ENCODE measurements at regions not wholly inside any gene's neighbourhood (a gene's known extent, or its start where the extent isn't known, plus 50 kb on each side); places are given as distances from the start of the nearest gene placed in this dataset.

DNA sequence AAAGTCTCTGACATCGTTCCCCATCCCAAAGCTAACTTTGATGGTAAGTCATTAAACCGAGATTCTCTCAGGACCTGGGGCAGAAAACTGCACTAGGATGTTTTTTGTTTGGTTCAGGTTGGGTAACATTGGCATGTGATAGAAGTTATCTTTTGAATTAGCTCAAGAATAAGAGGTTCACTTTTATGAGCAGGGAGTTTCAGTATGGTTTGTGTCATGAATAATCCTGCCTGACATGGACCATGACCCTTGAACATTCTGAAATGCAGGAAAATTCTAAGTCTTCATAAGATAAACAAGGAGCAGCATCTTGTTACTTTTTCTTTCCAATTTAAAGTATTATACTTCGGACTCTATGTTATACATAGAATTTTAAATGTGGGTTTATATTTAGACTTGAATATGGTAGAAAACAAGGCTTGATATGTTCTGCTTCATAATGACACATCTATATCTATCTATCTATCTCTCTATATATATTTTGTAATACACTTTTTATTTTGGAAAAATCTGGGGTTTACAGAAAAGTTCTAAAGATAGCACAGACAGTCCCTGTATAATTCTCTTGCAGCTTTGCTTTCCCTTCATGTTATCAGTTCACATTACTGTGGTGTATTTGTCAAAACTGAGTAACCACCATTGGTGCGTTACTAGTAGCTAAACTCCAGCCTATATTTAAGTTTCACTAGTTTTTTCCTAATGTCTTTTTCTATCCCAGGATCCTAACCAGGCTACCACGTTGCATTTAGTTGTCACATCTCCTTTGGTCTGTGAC is 102.7 kb upstream of the TAF11L2 start:
- Histone ChIP-seq H3K36me3 (ENCODE audit: control insufficient read depth, insufficient read depth, low read length) (no peaks in the 10 kb centered on the region), H3K27ac (ENCODE audit: low read length) (no peak overlapping the region), H3K9me3 (ENCODE audit: control insufficient read depth, insufficient read depth, low read depth, low read length) (no peaks in the 10 kb centered on the region), H3K4me3 (ENCODE audit: low read depth in 2 of 2, low read length in 2 of 2) (no peak overlapping the region), H3K27me3 (ENCODE audit: control insufficient read depth, insufficient read depth, low read length) (no peaks in the 10 kb centered on the region), H3K4me1 (ENCODE audit: control insufficient read depth, insufficient read depth, low read length) (no peaks in the 10 kb centered on the region)
- DNase-seq (ENCODE audit: low read depth, low spot score) (no peak), ATAC-seq (no peak)
- CTCF ChIA-PET = no interaction called here
- POLR2A ChIA-PET = interaction anchor here (1.2 kb wide), 1 partner anchor 18 kb away, joined by 3 read pairs; no protein-coding TSS in a partner anchor
- TF ChIP-seq CTCF (IDR thresholded peaks at IDR 0.05) (no peak), POLR2AphosphoS5 (IDR thresholded peaks at IDR 0.05; ENCODE audit: low read depth, low read length) (no peak), TCF7L2 (IDR thresholded peaks at IDR 0.05; ENCODE audit: low read depth, low read length) (no peak), SIN3A (IDR thresholded peaks at IDR 0.05; ENCODE audit: borderline replicate concordance, insufficient read depth, low read depth, low read length) (no peak)
- TF ChIP-seq, protein P1, sequence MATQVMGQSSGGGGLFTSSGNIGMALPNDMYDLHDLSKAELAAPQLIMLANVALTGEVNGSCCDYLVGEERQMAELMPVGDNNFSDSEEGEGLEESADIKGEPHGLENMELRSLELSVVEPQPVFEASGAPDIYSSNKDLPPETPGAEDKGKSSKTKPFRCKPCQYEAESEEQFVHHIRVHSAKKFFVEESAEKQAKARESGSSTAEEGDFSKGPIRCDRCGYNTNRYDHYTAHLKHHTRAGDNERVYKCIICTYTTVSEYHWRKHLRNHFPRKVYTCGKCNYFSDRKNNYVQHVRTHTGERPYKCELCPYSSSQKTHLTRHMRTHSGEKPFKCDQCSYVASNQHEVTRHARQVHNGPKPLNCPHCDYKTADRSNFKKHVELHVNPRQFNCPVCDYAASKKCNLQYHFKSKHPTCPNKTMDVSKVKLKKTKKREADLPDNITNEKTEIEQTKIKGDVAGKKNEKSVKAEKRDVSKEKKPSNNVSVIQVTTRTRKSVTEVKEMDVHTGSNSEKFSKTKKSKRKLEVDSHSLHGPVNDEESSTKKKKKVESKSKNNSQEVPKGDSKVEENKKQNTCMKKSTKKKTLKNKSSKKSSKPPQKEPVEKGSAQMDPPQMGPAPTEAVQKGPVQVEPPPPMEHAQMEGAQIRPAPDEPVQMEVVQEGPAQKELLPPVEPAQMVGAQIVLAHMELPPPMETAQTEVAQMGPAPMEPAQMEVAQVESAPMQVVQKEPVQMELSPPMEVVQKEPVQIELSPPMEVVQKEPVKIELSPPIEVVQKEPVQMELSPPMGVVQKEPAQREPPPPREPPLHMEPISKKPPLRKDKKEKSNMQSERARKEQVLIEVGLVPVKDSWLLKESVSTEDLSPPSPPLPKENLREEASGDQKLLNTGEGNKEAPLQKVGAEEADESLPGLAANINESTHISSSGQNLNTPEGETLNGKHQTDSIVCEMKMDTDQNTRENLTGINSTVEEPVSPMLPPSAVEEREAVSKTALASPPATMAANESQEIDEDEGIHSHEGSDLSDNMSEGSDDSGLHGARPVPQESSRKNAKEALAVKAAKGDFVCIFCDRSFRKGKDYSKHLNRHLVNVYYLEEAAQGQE (IDR thresholded peaks at IDR 0.05; ENCODE audit: insufficient read depth in 1 of 2, low read depth in 2 of 2, low read length in 1 of 2) = no peak
- intact Hi-C loops (cut with micrococcal nuclease; ENCODE audit: unreplicated experiment) = no loop called here
- in situ Hi-C loops (cut with HindIII; ENCODE audit: low pct_unique_long_range_greater_than_20kb, low sequenced_read_pairs) = no loop called here
- no TSS peak for BruUV-seq (replicated peaks)

GRCh38 chr5:17396247-17396646 is 101.8 kb upstream of the TAF11L2 start:
- CTCF ChIA-PET = no interaction called here
- H3K27ac ChIP-seq (ENCODE audit: low read length) = no peak overlapping the region
- in situ Hi-C loops (cut with HindIII; ENCODE audit: low pct_unique_long_range_greater_than_20kb, low sequenced_read_pairs) (no loop called here), intact Hi-C loops (cut with micrococcal nuclease; ENCODE audit: unreplicated experiment) (no loop called here)
- no peak for DNase-seq (ENCODE audit: low read depth, low spot score)
- H3K27me3 ChIP-seq (ENCODE audit: control insufficient read depth, insufficient read depth, low read length) = no peaks in the 10 kb centered on the region
- H3K4me1 ChIP-seq (ENCODE audit: control insufficient read depth, insufficient read depth, low read length) = no peaks in the 10 kb centered on the region; the same call in 1 of the 2 replicates
- no peaks in the 10 kb centered on the region for H3K9me3 ChIP-seq (ENCODE audit: control insufficient read depth, insufficient read depth, low read depth, low read length)
- ATAC-seq = no peak
- H3K4me3 ChIP-seq (ENCODE audit: low read depth in 2 of 2, low read length in 2 of 2) = no peak overlapping the region
- TF ChIP-seq TCF7L2 (IDR thresholded peaks at IDR 0.05; ENCODE audit: low read depth, low read length) (no peak), POLR2AphosphoS5 (IDR thresholded peaks at IDR 0.05; ENCODE audit: low read depth, low read length) (no peak), SIN3A (IDR thresholded peaks at IDR 0.05; ENCODE audit: borderline replicate concordance, insufficient read depth, low read depth, low read length) (no peak), CTCF (IDR thresholded peaks at IDR 0.05) (no peak)
- TF ChIP-seq, protein P1 (IDR thresholded peaks at IDR 0.05; ENCODE audit: insufficient read depth in 1 of 2, low read depth in 2 of 2, low read length in 1 of 2) = no peak
- no peaks in the 10 kb centered on the region for H3K36me3 ChIP-seq (ENCODE audit: control insufficient read depth, insufficient read depth, low read length)
- no TSS peak for BruUV-seq (replicated peaks)
- POLR2A ChIA-PET = interaction anchor here (1.2 kb wide), 1 partner anchor 19 kb away, joined by 3 read pairs; no protein-coding TSS in a partner anchor

All from Panc1 (cell line).